Cardiac muscle cell (in vitro differentiated cells and primary cell): ENCODE measurements at regions not wholly inside any gene's neighbourhood (a gene's known extent, or its start where the extent isn't known, plus 50 kb on each side); places are given as distances from the start of the nearest gene placed in this dataset.

ENCODE experiments used
- DNase-seq, 2 donors: peaks; one replicate each; pipeline versions ENCODE4 v3.0.0 to v3.0.0-alpha.2; 2010 to 2017; ENCODE audit warnings: low read depth in 1 of 2, low spot score in 1 of 2
- H3K27ac ChIP-seq: fragments of 200-600 bp; sonication (generic); 2 replicates; pipeline ENCODE4 v1.5.1; 2016
- H3K27me3 ChIP-seq: fragments of 200-600 bp; sonication (generic); 2 replicates; pipeline ENCODE4 v1.6.0; 2016; ENCODE audit warnings: control low read depth
- H3K36me3 ChIP-seq: fragments of 200-600 bp; sonication (generic); 2 replicates; pipeline ENCODE4 v1.5.1; 2016; ENCODE audit warnings: control low read depth
- H3K4me1 ChIP-seq: fragments of 200-600 bp; sonication (generic); 2 replicates; pipeline ENCODE4 v1.8.1; 2017; ENCODE audit warnings: low read depth, mild to moderate bottlenecking, mixed run types
- H3K4me3 ChIP-seq: fragments of 200-600 bp; sonication (generic); 2 replicates; pipeline ENCODE4 v1.5.1; 2016; ENCODE audit warnings: mild to moderate bottlenecking
- H3K9me3 ChIP-seq: fragments of 200-600 bp; sonication (generic); 2 replicates; pipeline ENCODE4 v1.5.1; 2017; ENCODE audit warnings: low read depth, mild to moderate bottlenecking, control low read depth
- TF ChIP-seq, protein P1 (sequence below): IDR thresholded peaks from 2 replicates; pipeline ENCODE4 v1.5.1; 2012; ENCODE audit warnings: low read depth, mild to moderate bottlenecking, low read length

DNA sequence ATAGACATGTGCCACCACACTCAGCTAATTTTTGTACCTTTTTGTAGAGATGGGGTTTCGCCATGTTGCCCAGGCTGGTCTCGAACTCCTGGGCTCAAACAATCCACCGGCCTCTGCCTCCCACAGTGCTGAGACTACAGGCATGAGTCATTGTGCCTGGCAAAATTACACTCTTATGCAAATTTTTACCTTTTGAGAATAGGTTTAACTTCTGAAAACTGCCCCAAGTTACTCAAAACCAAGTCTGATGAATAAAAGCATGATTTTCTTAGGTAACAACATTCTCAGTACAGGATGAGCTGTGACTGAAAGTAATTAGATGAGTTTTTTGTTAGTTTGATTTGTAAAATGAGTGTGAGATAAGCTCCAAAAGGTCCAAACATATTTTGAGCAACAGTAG is 166.0 kb downstream of the RPS29 start:
- DNase-seq: no peak
- no peaks in the 10 kb centered on the region for H3K9me3 ChIP-seq
- no peaks in the 10 kb centered on the region for H3K4me1 ChIP-seq
- no peaks in the 10 kb centered on the region for H3K27me3 ChIP-seq
- H3K27ac ChIP-seq: no peak overlapping the region
- TF ChIP-seq, protein P1, sequence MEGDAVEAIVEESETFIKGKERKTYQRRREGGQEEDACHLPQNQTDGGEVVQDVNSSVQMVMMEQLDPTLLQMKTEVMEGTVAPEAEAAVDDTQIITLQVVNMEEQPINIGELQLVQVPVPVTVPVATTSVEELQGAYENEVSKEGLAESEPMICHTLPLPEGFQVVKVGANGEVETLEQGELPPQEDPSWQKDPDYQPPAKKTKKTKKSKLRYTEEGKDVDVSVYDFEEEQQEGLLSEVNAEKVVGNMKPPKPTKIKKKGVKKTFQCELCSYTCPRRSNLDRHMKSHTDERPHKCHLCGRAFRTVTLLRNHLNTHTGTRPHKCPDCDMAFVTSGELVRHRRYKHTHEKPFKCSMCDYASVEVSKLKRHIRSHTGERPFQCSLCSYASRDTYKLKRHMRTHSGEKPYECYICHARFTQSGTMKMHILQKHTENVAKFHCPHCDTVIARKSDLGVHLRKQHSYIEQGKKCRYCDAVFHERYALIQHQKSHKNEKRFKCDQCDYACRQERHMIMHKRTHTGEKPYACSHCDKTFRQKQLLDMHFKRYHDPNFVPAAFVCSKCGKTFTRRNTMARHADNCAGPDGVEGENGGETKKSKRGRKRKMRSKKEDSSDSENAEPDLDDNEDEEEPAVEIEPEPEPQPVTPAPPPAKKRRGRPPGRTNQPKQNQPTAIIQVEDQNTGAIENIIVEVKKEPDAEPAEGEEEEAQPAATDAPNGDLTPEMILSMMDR: no peak
- H3K36me3 ChIP-seq: no peaks in the 10 kb centered on the region
- H3K4me3 ChIP-seq: no peak overlapping the region

DNA sequence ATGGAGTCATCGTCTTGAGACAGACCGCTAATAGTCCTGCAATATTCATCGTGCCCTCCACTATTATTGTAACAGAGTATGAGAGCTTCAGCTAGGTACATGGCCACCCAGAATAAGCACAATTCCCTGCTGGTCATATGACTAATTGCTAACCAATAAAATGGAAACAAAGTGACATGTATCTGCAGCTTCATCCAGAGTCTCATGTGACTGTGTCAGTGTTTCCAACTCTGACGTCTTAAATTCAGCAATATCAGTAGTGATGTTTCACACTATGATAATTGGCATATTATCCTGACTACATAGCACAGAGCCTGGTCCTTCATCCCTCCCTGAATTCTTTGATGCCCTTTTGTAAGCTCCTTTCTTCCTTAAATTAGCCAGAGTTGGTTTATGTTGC is 167.4 kb downstream of the RPS29 start:
- no peak overlapping the region for H3K4me3 ChIP-seq
- DNase-seq: no peak
- H3K9me3 ChIP-seq: no peaks in the 10 kb centered on the region

DNA sequence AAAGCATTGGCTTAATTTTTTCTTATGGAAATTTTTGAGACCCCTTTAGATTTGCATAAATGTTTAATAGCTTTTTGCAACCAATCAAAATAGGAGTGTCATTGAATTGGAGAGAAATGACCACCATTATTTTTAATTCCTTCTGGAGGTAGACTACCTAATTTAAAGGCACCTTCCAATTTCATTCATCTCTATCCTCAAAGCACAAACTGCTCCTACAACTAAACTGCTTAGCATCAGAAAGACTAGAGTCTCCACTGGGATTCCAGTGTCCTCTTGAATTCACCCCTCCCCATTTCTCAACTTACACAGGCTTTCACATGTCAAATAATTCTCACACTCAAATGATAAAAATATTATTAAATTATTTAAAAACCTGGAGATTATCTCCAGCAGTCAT is 168.4 kb downstream of the RPS29 start:
- Histone ChIP-seq H3K4me3 (no peak overlapping the region), H3K4me1 (no peaks in the 10 kb centered on the region), H3K9me3 (no peaks in the 10 kb centered on the region), H3K27me3 (no peaks in the 10 kb centered on the region), H3K36me3 (no peaks in the 10 kb centered on the region), H3K27ac (no peak overlapping the region)
- no peak for DNase-seq
- TF ChIP-seq, protein P1: no peak

More for the DNA sequence above, 167.4 kb downstream of the RPS29 start:
- Histone ChIP-seq H3K36me3 (no peaks in the 10 kb centered on the region), H3K27me3 (no peaks in the 10 kb centered on the region), H3K4me1 (no peaks in the 10 kb centered on the region), H3K27ac (no peak overlapping the region)
- TF ChIP-seq, protein P1: no peak

DNA sequence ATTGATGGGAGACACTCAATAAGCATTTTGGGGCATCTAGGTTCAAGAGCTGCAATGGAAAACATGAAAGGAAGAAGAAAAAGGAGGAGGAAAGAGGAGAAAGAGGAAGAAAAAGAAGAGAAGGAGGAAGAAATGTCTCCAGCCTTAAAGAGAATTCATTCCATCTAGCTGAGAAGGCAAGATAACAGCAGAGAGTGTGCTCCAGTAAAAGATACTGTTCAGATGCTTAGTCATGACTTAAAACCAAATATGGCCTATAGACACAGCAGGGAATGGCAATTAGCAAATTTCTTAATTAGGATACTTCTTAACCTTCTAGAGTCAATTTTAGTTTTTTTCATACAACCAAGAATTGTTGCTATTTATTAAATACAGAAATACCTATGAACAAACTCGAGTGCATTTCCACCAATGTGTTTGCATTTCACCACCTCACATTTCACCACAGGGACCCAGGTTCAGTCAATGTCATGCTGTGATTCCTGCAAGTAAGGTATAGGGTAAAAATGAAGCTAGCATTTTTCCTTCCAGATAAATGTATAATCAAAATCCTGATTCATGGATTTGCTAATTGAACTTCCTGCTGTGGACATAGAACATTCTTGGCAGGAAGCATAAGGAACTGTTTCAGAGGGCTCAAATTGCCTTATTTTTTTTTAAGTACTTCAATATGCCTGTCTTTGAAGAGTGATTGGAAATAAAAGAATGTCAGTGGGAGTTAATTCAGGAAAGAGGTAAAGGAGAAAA is 177.8 kb downstream of the RPS29 start:
- H3K27me3 ChIP-seq: no peaks in the 10 kb centered on the region
- H3K27ac ChIP-seq: no peak overlapping the region
- H3K9me3 ChIP-seq: no peaks in the 10 kb centered on the region
- no peaks in the 10 kb centered on the region for H3K36me3 ChIP-seq
- no peak overlapping the region for H3K4me3 ChIP-seq
- H3K4me1 ChIP-seq: peaks cover 4% of the 10 kb centered on the region
- peak in 1 of 2 donors; percentile 33 for DNase-seq
- TF ChIP-seq, protein P1: no peak

DNA sequence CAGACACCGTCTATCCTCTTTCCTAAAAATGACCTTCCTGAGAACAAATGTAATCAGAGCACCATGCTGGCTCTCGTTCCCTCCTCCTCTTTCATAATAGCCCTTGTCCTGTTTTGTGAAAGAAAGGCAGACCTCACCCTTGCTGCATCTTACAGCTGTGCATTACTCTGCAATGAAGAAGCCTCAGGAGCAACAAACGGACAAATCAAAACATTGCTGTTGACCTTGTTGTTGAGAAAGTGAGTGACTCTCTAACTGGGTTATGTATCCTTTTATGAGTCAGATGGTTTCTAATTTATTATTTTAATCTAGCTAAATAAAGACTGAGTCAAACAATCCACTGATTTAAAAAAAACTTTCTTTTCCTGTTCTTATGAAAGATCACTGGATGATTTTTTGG is 180.9 kb downstream of the RPS29 start:
- no peak overlapping the region for H3K4me3 ChIP-seq
- H3K27ac ChIP-seq: no peak overlapping the region
- H3K27me3 ChIP-seq: no peaks in the 10 kb centered on the region
- TF ChIP-seq, protein P1: no peak
- no peaks in the 10 kb centered on the region for H3K9me3 ChIP-seq
- H3K4me1 ChIP-seq: peaks cover 14% of the 10 kb centered on the region
- no peaks in the 10 kb centered on the region for H3K36me3 ChIP-seq
- peak in 1 of 2 donors; percentile 55 for DNase-seq
